Uterus (tissue), 2 donors: ENCODE measurements at regions not wholly inside any gene's neighbourhood (a gene's known extent, or its start where the extent isn't known, plus 50 kb on each side); places are given as distances from the start of the nearest gene placed in this dataset.

ENCODE experiments used
- POLR2A ChIP-seq, 2 donors: fragments of 450-650 bp; IDR thresholded peaks; one replicate each; pipeline ENCODE4 v1.6.1; 2016; ENCODE audit warnings: antibody characterized with exemption in 2 of 2, mild to moderate bottlenecking in 1 of 2, moderate library complexity in 1 of 2
- TF ChIP-seq, protein P1 (sequence below), 4 experiments: fragments of 200-600 bp in 2 of 4; fragments of 450-650 bp in 2 of 4; sonication (generic) in 2 of 4; IDR thresholded peaks; one replicate each; pipeline ENCODE4 v1.5.1; 2016 to 2019; ENCODE audit warnings: antibody characterized with exemption in 4 of 4, mild to moderate bottlenecking in 2 of 4, moderate library complexity in 1 of 4

DNA sequence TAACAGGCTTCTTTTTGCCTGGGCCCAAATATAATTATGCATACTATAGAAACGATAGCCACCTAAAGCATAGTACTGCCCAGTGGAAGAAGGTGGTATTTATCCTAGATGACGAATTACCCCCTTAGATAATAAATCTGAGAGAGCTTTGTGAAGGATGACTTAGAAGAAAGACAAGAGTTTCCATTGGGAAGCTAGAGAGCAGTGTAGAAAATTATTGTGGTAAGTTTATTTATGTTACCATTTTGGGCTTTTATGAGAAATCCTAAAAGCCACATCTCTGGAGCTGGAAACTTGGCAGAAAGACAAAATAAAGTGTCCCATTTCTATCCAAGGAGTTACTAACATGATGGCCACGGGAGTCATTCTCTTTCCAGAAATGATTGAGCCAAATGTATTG is 172.0 kb upstream of the SEMA6A start:
- TF ChIP-seq, protein P1, sequence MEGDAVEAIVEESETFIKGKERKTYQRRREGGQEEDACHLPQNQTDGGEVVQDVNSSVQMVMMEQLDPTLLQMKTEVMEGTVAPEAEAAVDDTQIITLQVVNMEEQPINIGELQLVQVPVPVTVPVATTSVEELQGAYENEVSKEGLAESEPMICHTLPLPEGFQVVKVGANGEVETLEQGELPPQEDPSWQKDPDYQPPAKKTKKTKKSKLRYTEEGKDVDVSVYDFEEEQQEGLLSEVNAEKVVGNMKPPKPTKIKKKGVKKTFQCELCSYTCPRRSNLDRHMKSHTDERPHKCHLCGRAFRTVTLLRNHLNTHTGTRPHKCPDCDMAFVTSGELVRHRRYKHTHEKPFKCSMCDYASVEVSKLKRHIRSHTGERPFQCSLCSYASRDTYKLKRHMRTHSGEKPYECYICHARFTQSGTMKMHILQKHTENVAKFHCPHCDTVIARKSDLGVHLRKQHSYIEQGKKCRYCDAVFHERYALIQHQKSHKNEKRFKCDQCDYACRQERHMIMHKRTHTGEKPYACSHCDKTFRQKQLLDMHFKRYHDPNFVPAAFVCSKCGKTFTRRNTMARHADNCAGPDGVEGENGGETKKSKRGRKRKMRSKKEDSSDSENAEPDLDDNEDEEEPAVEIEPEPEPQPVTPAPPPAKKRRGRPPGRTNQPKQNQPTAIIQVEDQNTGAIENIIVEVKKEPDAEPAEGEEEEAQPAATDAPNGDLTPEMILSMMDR (IDR thresholded peaks at IDR 0.05) = no peak
- no peak for TF ChIP-seq POLR2A (IDR thresholded peaks at IDR 0.05)
